ENCODE measurements at regions not wholly inside any gene's neighbourhood (a gene's known extent, or its start where the extent isn't known, plus 50 kb on each side); places are given as distances from the start of the nearest gene placed in this dataset.

DNA sequence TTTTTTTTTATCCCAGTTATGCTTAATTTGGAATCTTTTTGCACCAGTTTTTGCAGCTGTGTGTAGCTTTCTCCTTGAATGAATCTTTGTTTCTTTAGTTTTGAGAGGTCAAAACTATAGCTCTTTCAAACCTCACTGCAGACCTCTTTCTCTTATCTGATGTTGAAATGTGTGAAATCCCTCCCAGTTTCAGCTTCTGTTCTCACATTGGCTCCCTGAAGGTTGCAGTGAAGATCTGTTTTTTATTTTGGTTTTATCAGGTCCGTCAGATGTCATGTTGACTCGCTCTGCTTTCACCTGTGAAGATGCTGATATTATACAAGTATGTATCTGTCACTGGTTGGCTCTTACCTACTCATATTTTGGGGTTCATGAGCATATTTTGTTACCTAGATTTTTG, 372.0 kb downstream of the RFC3 start:
- TF ChIP-seq POLR2AphosphoS5 (IDR thresholded peaks at IDR 0.05; ENCODE audit: low read depth, low read length) (no peak), POLR2A (IDR thresholded peaks at IDR 0.05; ENCODE audit: low read depth, low read length) (no peak)
